GM13976 (cell line): ENCODE measurements at regions not wholly inside any gene's neighbourhood (a gene's known extent, or its start where the extent isn't known, plus 50 kb on each side); places are given as distances from the start of the nearest gene placed in this dataset.

Source experiments
- DNase-seq: peaks from one replicate; pipeline ENCODE4 v3.0.0; 2012; ENCODE audit warnings: low spot score
- CTCF ChIP-seq: IDR thresholded peaks from 2 replicates; pipeline ENCODE4 v1.5.1; 2012; ENCODE audit warnings: borderline replicate concordance, mild to moderate bottlenecking; ENCODE audit not compliant: insufficient read depth; ENCODE audit errors: extremely low read depth, missing control alignments, control extremely low read depth
- in situ Hi-C: fragments of 300-500 bp; cut with MboI; formaldehyde crosslinking; loops from one replicate; pipeline ENCODE4 v1.12.0; 2022; ENCODE audit warnings: low sequenced_read_pairs, mixed read lengths, inconsistent platforms; ENCODE audit not compliant: unreplicated experiment

GRCh38 chr4:35689870-35690269, 554.4 kb downstream of the ARAP2 start:
- no peak for TF ChIP-seq CTCF
- in situ Hi-C loops, result no loop called here
- DNase-seq, result no peak

DNA sequence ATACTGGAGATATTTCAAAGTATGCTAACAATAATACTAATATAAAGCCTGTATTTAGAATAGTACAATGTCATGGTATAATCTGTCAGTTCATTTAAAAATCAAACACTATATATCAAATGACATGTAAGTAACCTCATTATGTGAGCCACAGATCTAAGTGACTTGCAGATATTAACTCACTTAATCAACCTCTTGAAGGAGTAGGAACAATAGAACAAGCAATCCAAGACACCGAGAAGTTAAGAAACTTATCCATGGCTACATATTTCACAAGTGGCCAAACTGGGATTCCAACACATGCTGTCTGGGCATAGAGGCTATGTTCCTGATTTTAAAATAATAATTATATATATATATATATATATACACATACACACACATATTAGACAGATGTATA, 554.0 kb downstream of the ARAP2 start:
- in situ Hi-C loops, result no loop called here
- DNase-seq, result no peak
- TF ChIP-seq CTCF, result no peak

DNA sequence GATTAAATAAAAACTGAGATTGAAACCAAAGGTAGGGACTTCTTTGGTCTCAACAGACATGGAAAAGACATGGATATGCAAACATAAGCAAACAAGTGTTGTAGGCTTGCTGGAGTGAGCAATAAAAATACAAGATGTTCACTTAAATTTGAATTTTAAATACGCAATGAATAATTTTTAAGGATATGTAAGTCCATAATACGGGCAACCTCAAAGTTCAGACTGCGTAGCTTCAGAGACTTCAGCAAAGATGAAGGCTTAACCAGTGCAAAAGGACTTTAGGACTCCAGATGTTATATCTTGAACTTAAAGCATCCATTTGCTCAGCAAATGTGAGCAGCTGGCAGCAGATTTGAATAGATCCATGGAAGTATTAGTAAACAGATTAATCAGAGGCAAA, 549.3 kb downstream of the ARAP2 start:
- no peak for TF ChIP-seq CTCF
- in situ Hi-C loops, result no loop called here
- no peak for DNase-seq

- DNase-seq, result no peak
- TF ChIP-seq CTCF, result no peak
- in situ Hi-C loops, result no loop called here
Observed at GRCh38 chr4:35695421-35695820, 548.9 kb downstream of the ARAP2 start.

GRCh38 chr4:35697210-35697736, 547.0 kb downstream of the ARAP2 start:
- in situ Hi-C loops, result no loop called here
- no peak for DNase-seq
- no peak for TF ChIP-seq CTCF

DNA sequence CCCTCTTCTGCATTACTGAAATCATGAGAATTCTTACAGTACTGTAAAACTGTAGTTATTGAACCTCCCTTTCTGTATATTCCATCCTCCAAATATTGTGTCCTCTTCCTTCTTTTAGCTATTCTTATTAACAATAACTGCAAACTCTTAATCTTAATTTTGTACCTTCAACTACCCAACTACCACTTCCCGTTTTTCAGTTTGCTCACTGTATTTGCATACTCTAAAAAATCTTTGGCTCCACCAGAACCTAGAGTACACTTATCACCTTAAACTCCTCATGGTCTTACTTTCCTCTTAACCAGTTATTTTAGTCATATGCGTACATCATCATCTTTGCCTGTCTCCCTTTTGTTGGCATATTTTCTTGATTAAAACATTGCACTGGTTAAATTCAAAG, 543.7 kb downstream of the ARAP2 start:
- in situ Hi-C loops, result no loop called here
- DNase-seq, result no peak
- TF ChIP-seq CTCF, result no peak

DNA sequence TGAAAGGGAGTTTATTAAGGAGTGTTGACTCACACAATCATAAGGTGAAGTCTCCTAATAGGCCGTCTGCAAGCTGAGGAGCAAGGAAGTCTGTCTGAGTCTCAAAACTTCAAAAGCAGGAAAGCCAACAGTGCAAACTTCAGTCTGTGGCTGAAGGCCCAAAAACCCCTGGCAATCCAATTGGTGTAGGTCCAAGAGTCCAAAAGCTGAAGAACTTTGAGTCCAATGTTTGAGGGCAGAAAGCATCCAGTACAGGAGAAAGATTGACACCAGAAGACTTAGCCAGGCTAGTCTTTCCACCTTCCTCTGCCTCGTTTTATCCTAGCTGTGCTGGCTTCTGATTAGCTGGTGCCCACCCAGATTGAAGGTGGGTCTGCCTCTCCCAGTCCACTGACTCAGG, 535.2 kb downstream of the ARAP2 start:
- in situ Hi-C loops, result no loop called here
- no peak for TF ChIP-seq CTCF
- no peak for DNase-seq
